IPS-15b (cell line): ENCODE measurements at regions not wholly inside any gene's neighbourhood (a gene's known extent, or its start where the extent isn't known, plus 50 kb on each side); places are given as distances from the start of the nearest gene placed in this dataset.
A peak's percentile ranks its signal among the peaks of the same experiment; 100 is the strongest.

Experiments
- H3K27me3 ChIP-seq: one replicate; pipeline ENCODE4 v1.6.1; 2013; ENCODE audit warnings: low read length; ENCODE audit not compliant: control insufficient read depth, insufficient read depth
- H3K36me3 ChIP-seq: one replicate; pipeline ENCODE4 v1.6.1; 2013; ENCODE audit warnings: low read length; ENCODE audit not compliant: control insufficient read depth, insufficient read depth
- H3K4me1 ChIP-seq: one replicate; pipeline ENCODE4 v1.6.1; 2013; ENCODE audit warnings: mild to moderate bottlenecking, low read length; ENCODE audit not compliant: control insufficient read depth, insufficient read depth
- H3K4me3 ChIP-seq: one replicate; pipeline ENCODE4 v1.5.1; 2013; ENCODE audit warnings: low read depth, low read length
- H3K9ac ChIP-seq: one replicate; pipeline ENCODE4 v1.6.1; 2013; ENCODE audit warnings: low read depth, mild to moderate bottlenecking, low read length
- H3K9me3 ChIP-seq: one replicate; pipeline ENCODE4 v1.6.1; 2013; ENCODE audit warnings: mild to moderate bottlenecking, low read length; ENCODE audit not compliant: control insufficient read depth, insufficient read depth

- H3K9ac ChIP-seq, result no peak overlapping the region
- no peaks in the 10 kb centered on the region for H3K9me3 ChIP-seq
- H3K4me3 ChIP-seq, result no peak overlapping the region
- peaks cover 23% of the 10 kb centered on the region for H3K4me1 ChIP-seq
- no peaks in the 10 kb centered on the region for H3K36me3 ChIP-seq
- no peaks in the 10 kb centered on the region for H3K27me3 ChIP-seq
Observed at GRCh38 chr1:91141858-91142257, 120.0 kb upstream of the ZNF644 start.

- Histone ChIP-seq H3K4me3 (no peak overlapping the region), H3K36me3 (no peaks in the 10 kb centered on the region), H3K4me1 (peaks cover 23% of the 10 kb centered on the region), H3K9ac (no peak overlapping the region), H3K27me3 (no peaks in the 10 kb centered on the region), H3K9me3 (no peaks in the 10 kb centered on the region)
Observed at GRCh38 chr1:91138959-91139358, 117.1 kb upstream of the ZNF644 start.

GRCh38 chr1:91137173-91137852, 115.5 kb upstream of the ZNF644 start:
- H3K9me3 ChIP-seq, result no peaks in the 10 kb centered on the region
- no peak overlapping the region for H3K9ac ChIP-seq
- no peaks in the 10 kb centered on the region for H3K27me3 ChIP-seq
- no peak overlapping the region for H3K4me3 ChIP-seq
- no peaks in the 10 kb centered on the region for H3K36me3 ChIP-seq
- H3K4me1 ChIP-seq, result peaks cover 21% of the 10 kb centered on the region

GRCh38 chr1:91135799-91136198, 114.0 kb upstream of the ZNF644 start:
- H3K9me3 ChIP-seq, result no peaks in the 10 kb centered on the region
- H3K9ac ChIP-seq, result no peak overlapping the region
- H3K4me1 ChIP-seq, result peaks cover 14% of the 10 kb centered on the region
- no peaks in the 10 kb centered on the region for H3K27me3 ChIP-seq
- no peaks in the 10 kb centered on the region for H3K36me3 ChIP-seq
- H3K4me3 ChIP-seq, result peak overlapping the region; percentile 56

- Histone ChIP-seq H3K27me3 (no peaks in the 10 kb centered on the region), H3K36me3 (no peaks in the 10 kb centered on the region), H3K9ac (no peak overlapping the region)
Observed at GRCh38 chr1:91133248-91133647, 111.4 kb upstream of the ZNF644 start.

GRCh38 chr1:91130256-91130985, 108.6 kb upstream of the ZNF644 start:
- no peaks in the 10 kb centered on the region for H3K27me3 ChIP-seq
- no peaks in the 10 kb centered on the region for H3K4me1 ChIP-seq
- no peaks in the 10 kb centered on the region for H3K36me3 ChIP-seq
- H3K9me3 ChIP-seq, result no peaks in the 10 kb centered on the region
- no peak overlapping the region for H3K4me3 ChIP-seq
- H3K9ac ChIP-seq, result no peak overlapping the region

More at GRCh38 chr1:91133248-91133647, 111.4 kb upstream of the ZNF644 start:
- Histone ChIP-seq H3K4me3 (no peak overlapping the region), H3K4me1 (peaks cover 2% of the 10 kb centered on the region), H3K9me3 (no peaks in the 10 kb centered on the region)

GRCh38 chr1:91129458-91129857, 107.6 kb upstream of the ZNF644 start:
- Histone ChIP-seq H3K4me3 (no peak overlapping the region), H3K4me1 (peaks cover 7% of the 10 kb centered on the region), H3K27me3 (no peaks in the 10 kb centered on the region), H3K9ac (no peak overlapping the region), H3K9me3 (no peaks in the 10 kb centered on the region), H3K36me3 (no peaks in the 10 kb centered on the region)

- peaks cover 11% of the 10 kb centered on the region for H3K4me1 ChIP-seq
- no peak overlapping the region for H3K9ac ChIP-seq
- H3K4me3 ChIP-seq, result no peak overlapping the region
- no peaks in the 10 kb centered on the region for H3K36me3 ChIP-seq
- no peaks in the 10 kb centered on the region for H3K9me3 ChIP-seq
- no peaks in the 10 kb centered on the region for H3K27me3 ChIP-seq
Observed at GRCh38 chr1:91129017-91129416, 107.2 kb upstream of the ZNF644 start.

GRCh38 chr1:91124989-91125417, 103.2 kb upstream of the ZNF644 start:
- peaks cover 36% of the 10 kb centered on the region for H3K4me1 ChIP-seq
- no peaks in the 10 kb centered on the region for H3K9me3 ChIP-seq
- no peak overlapping the region for H3K9ac ChIP-seq

GRCh38 chr1:91124290-91124985, 102.6 kb upstream of the ZNF644 start:
- no peaks in the 10 kb centered on the region for H3K36me3 ChIP-seq
- peak overlapping the region; percentile 38 for H3K9ac ChIP-seq
- H3K9me3 ChIP-seq, result no peaks in the 10 kb centered on the region
- no peaks in the 10 kb centered on the region for H3K27me3 ChIP-seq
- H3K4me1 ChIP-seq, result peaks cover 36% of the 10 kb centered on the region
- H3K4me3 ChIP-seq, result no peak overlapping the region

More at GRCh38 chr1:91124989-91125417, 103.2 kb upstream of the ZNF644 start:
- no peak overlapping the region for H3K4me3 ChIP-seq
- H3K27me3 ChIP-seq, result no peaks in the 10 kb centered on the region
- no peaks in the 10 kb centered on the region for H3K36me3 ChIP-seq

- Histone ChIP-seq H3K27me3 (no peaks in the 10 kb centered on the region), H3K4me1 (peaks cover 36% of the 10 kb centered on the region), H3K36me3 (no peaks in the 10 kb centered on the region), H3K9me3 (no peaks in the 10 kb centered on the region), H3K4me3 (no peak overlapping the region), H3K9ac (peak overlapping the region; percentile 38)
Observed at GRCh38 chr1:91123773-91124172, 101.9 kb upstream of the ZNF644 start.
